Stimulated activated CD4-positive, alpha-beta T cell treated with anti-CD3 and anti-CD28 coated beads, Interleukin-2, amount 100 ng/mL, for 48 hours (primary cell): ENCODE measurements at regions not wholly inside any gene's neighbourhood (a gene's known extent, or its start where the extent isn't known, plus 50 kb on each side); places are given as distances from the start of the nearest gene placed in this dataset.
"Not testable (repeated sequence)": the region's sequence is repeated elsewhere in the genome, so short reads cannot be mapped to it uniquely, and the experiment has no call there.

Experiments
- DNase-seq, 2 donors: peaks; one replicate each; pipeline ENCODE4 v3.0.0-alpha.2; 2020

DNA sequence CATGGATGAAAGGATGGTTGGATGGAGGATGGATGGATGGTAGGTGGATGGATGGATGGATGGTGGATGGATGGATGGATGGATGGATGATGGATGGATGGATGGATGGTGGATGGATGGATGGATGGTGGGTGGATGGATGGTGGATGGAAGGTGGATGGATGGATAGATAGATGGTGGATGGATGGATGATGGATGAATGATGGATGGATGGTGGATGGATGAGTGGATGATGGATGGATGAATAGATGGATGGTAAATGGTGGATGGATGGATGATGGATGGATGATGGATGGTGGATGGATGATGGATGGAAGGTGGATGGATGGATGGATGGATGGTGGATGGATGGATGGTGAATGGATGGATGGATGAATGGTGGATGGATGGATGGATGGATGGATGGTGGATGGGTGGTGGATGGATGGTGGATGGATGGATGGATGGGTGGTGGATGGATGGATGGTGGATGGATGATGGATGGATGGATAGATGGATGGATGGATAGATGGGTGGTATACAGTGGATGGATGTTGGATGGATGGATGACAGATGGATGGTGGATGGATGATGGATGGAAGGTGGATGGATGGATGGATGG lies 350.8 kb downstream of the BRD1 start:
- DNase-seq, result no peak

GRCh38 chr22:49476176-49476575 lies 351.5 kb downstream of the BRD1 start:
- no peak for DNase-seq

GRCh38 chr22:49475253-49475652 lies 352.4 kb downstream of the BRD1 start:
- no peak for DNase-seq

DNA sequence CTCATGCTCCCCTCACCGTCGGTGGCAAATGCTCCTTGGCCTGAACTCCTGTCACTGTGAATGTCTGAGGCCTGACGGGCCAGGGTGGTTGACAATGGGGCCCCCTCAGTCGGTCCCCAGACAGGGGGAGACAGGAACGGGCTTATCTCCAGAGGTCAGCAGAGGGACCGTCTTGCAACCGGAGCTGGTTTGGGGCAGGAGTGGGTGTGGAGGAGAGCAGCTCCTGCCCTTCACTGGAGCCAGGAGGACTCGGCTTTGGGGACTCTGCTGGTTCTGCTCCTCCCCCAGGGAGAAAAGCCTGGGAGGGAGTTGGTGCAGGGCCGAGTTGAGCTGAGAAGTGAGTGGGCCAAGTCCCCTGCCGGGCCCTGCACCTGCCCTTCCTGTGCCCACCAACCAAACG lies 354.4 kb downstream of the BRD1 start:
- no peak for DNase-seq

DNA sequence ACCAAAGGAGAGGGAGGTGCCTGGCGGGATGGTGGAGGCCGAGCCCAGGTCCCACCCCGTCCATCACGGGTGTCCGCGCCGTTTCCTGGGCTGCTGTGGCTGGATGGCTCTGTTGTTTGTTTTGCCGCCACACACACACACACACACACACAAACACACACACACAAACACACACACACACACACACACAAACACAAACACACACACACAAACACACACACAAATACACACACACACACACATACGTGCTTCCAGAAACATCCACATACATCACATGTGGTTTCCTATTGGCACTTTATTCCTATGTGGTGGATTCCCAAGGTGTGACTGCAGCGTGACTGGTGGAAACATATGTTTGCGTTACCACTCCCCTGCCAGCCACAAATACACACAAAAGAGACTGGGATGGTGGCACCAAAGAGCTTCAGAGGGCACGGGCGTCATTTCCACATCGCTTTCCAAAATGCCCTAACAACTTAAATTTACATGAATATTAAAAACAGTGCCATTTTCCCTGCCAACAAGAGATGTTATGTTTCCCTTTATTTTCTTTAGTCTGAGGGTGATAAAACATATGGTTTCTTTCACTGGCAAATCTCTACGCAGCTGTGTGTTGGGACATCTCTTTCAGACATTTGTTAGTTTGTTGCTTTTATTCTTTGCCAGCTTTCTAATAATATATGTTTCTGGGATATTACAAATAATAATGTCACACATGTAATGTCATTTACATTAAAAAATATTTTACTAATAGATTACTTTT lies 356.8 kb downstream of the BRD1 start:
- DNase-seq, result no peak

DNA sequence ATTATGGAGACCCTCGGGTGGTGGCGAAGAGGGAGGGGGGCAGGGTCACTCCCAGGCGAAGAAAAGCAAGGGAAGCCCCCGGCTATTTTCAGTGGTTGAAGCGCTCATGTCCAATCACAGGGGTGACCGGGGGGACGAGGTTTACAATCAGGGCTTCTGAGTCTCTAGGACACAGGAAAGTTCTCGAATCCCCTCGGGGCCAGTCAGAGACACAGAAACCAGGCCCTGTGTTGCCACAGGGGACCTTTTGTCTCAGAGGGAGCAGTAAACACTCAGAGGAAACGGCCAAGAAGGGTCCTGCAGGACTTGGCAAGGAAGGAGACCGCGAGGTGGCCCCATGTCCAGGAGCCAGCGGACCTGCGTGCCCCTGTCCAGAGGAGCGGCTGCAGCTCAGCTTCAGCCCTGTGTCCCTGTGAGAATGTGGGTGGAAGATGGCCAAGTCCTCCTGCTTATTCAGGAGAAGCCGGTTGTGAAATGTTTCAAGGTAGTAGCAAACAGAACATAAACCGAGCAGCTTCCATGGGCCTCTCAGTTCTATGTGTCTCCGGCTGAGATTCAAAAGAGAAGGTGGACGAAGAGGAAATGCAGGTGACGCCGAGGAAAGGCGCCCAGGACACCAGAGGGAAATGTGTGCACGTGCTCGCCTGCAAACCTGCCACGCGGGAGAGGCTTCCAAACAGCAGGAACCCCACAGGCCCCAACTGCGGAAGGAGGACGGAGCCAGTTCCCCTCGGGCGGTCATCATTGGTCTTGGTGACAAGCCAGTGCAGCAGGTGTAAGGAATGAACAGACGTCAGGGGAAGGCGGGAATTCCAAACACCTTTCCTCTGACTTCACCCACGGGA lies 357.6 kb downstream of the BRD1 start:
- DNase-seq, result no peak

- DNase-seq, result no peak
These were observed 359.0 kb downstream of the BRD1 start for GRCh38 chr22:49468487-49469198.

DNA sequence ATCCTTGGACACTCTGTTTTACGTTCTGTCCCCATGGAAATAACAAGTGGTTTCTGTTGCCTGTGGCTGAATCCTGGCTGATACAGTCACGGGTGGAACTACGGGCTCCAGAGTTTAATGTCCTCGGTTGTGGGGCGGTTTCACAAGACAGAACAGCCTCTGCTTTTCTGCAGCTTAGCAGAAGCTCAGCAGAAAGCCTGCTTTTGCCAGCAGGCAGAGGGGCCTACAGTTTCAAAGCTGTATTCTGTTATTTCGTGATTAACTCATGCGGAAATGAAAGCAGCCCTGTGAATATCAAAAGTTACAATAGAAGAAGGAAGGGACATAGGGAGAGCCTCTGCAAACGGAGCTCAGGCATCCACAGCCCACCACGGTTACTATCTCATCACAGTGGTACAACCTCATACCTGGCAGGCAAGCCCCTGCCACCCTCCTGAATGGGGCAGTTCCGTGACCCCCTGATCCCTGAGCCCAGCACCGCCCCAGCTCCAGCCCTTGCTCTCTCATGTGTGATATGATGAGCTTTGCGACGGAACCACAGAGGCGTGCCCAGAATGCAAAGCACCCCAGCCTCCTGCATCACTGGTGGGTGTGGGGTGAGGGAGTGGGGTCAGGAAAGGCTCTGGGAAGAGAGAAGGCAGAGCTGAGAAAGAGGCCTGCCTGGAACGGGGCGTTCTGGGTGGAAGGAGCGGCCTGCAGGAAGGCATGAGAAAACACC lies 360.6 kb downstream of the BRD1 start:
- no peak for DNase-seq

- no peak for DNase-seq
These were observed 363.6 kb downstream of the BRD1 start for GRCh38 chr22:49464037-49464436.

DNA sequence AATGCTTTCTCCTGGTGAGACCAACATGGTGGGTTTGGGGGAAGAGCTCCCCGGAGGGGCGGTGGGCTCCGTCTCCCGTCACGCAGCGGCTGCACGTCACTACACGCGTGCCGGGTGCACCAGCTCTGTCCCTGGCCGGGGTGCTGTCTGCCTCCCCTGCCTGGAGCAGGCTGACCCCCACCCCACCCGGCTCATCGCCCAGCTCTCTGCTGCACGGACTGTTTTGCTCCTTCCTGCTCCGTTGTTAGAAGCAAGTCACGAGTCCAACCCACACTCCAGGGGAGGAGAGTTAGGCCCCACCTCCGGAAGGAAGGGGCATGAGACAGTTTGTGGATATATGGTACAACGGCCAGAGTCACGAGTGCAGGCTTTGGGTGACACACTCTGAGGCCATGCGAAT lies 364.9 kb downstream of the BRD1 start:
- DNase-seq, result no peak

- no peak for DNase-seq
These were observed 365.4 kb downstream of the BRD1 start for GRCh38 chr22:49462291-49462690.

DNA sequence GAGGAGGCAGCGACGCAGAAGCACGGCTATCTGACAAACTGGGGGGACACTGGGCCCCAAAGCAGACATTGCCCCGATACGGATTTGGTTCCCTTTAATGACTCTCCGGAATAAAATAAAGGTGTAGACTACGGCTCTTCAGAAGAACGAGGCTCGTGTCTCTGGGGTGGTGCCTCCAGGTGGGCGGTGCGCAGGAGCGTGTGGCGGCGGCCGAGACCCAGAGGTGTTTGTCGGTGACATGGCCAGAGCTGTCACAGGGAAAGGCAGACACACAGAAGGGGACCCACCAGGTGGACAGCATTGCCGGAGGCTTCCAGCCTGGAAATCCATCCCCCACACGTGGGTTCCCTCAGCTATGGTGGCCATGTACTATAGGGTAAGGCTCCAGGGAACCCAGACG lies 366.0 kb downstream of the BRD1 start:
- no peak for DNase-seq

DNA sequence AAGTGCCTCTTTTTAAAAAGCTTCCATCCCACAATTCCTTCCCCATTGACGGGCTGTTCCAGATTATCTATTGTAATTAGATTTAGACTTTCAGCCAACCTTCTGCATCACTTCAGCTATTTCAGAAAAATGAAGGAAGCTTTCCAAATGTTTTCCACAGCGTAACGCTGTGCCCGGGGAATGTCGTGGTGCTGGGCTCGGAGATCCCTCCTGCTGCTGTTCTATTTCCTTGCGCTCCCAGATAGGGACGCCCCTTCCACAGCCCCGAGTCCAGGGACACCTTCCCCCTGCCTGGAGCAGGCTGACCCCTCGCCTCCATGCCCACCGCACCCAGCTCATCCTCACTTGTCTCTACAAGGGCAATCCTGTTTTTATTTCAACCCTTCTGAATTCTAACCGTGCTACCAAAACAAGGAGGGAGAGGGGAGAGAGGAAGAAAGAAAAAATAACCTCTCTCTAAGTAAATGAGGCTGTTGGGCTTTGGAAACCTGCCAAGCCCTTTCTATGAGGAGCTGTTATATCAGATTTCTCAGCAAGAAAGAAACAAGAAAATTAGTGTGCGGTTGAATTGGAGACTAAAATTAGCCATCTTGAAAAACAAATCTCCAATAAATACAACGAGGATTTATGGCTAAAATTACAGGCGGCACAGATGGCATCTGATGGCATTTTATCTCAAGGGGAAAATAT lies 366.9 kb downstream of the BRD1 start:
- DNase-seq, result no peak

GRCh38 chr22:49460091-49460490 lies 367.6 kb downstream of the BRD1 start:
- no peak for DNase-seq

- no peak for DNase-seq
These were observed 369.0 kb downstream of the BRD1 start for GRCh38 chr22:49458708-49459099.

DNA sequence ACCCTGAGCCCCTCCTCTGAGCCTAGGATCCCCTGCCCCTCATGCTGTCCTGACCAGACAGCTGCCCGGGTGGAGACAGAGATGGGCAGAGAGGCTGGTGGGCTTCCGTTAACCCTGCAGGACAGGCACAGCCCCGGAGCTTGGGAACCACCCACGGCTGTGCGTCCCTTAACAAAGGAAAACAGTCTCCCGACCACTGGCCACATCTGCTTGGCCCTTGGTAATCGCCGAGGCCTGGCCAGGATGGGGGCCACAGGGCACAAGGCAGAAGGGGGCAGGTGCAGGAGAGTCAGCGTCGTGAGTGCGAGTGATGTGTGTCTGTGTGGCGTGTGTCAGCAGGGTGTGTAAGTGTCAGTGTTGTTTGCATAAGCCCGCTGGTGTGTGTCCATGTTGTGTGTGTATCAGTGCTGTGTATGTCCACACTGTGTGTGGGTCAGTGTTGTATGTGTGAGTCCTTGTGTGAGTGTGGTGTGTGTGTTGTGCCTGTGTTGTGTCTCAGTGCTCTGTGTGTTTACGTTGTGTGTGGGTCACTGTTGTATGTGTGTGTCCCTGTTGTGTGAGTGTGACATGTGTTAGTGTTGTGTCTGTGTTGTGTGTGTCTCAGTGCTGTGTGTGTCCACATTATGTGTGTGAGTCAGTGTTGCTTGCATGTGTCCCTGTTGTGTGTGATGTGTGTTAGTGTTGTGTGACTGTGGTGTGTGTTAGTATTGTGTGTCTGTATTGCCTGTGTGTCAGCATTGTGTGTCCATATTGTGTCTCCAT lies 369.5 kb downstream of the BRD1 start:
- no peak for DNase-seq

DNA sequence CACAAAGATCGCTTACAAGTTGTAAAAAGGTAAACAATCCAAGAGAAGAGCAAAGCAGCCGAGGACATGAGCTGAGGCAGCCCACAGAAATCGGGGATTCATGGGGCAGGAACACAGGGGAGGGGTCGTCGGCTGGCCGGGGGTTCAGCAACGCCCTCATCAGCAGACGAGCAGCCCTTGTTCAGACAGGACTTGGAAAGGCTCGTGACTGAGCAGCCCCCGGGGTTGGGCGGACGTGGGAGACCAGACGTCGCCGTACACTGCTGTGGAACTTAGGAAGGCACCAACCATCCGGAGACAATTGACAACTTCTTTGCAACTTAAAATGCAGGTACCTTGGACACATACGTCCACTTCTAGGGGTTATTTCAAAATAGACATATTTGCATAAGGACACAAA lies 370.5 kb downstream of the BRD1 start:
- no peak for DNase-seq

- no peak for DNase-seq
These were observed 372.1 kb downstream of the BRD1 start for GRCh38 chr22:49455595-49455994.

DNA sequence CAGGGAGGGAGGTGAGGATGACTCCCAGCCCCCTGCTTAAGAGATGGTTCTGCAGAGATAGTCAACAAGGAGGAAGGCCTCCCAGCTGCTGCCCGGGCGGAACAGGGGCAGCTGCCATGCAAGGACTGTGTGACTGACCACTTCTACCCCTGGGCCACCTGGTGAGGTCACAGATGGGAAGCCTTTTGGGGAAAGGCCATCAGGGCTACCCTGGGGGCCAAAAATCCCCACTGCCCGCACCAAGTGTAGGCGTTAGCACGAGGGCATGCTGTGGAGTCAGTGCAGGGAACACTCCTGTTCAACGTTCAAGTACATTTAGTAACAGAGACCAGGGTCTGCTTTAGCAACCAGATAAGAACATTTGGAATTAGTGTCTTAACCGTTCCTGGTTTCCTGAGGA lies 372.9 kb downstream of the BRD1 start:
- no peak for DNase-seq

GRCh38 chr22:49453771-49454170 lies 373.9 kb downstream of the BRD1 start:
- no peak for DNase-seq

GRCh38 chr22:49453019-49453418 lies 374.7 kb downstream of the BRD1 start:
- DNase-seq, result not testable (repeated sequence)
